ENCODE measurements at regions not wholly inside any gene's neighbourhood (a gene's known extent, or its start where the extent isn't known, plus 50 kb on each side); places are given as distances from the start of the nearest gene placed in this dataset.
"Not testable (repeated sequence)": the region's sequence is repeated elsewhere in the genome, so short reads cannot be mapped to it uniquely, and the experiment has no call there.

DNA sequence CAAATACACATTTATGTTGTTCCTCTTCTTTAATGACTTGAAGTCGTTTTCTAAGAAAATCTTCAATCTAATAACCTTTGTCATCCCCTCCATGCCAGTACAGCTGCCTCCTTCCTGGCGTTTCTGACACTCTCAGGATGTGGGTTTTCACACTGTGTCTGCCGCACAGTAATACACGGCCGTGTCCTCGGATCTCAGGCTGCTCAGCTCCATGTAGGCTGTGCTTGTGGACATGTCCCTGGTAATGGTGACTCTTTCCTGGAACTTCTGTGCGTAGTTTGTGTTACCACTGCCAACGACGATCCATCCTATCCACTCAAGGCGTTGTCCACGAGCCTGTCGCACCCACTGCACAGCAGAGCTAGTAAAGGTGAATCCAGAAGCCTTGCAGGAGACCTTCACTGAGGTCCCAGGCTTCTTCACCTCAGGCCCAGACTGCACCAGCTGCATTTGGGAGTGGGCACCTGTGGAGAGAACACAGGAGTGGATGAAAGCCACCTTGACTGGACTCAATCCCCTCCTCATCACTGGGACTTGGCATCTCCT, 1095.9 kb downstream of the TMEM121 start:
- no peak overlapping the region for H3K4me3 ChIP-seq (ENCODE audit: low read length)

DNA sequence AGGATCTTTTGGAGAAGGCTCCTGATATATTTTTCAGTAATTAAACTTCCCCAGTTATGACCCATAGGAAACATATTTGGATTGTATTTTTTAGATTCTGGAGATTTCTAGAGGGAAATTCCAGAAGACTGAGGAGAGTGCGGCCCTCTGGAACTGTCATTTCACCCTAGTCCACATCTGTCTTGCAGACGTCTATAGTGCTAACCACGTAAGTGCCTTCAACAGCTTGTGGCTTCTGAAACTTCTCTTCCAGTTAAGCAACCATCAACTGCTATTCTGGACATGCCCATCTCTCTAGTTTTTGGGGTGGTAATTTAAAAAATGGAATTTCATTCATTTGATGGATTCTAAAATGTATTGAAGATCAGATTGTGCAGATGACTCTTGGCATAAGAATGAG, 1098.8 kb downstream of the TMEM121 start:
- no peaks in the 10 kb centered on the region for H3K4me1 ChIP-seq (ENCODE audit: control insufficient read depth, low read depth, low read length)
- H3K27ac ChIP-seq (ENCODE audit: low read length), result no peak overlapping the region
- no peak overlapping the region for H3K4me3 ChIP-seq (ENCODE audit: low read length)
- H3K36me3 ChIP-seq (ENCODE audit: control insufficient read depth, low read depth, low read length), result no peaks in the 10 kb centered on the region
- peaks cover 56% of the 10 kb centered on the region for H3K9me3 ChIP-seq (ENCODE audit: control insufficient read depth, low read depth, low read length)
- H3K27me3 ChIP-seq (ENCODE audit: control insufficient read depth, insufficient read depth, low read length), result no peaks in the 10 kb centered on the region
- no peak overlapping the region for H3K9ac ChIP-seq (ENCODE audit: low read length)

More for the DNA sequence above, 1095.9 kb downstream of the TMEM121 start:
- no peak overlapping the region for H3K9ac ChIP-seq (ENCODE audit: low read length)
- no peaks in the 10 kb centered on the region for H3K27me3 ChIP-seq (ENCODE audit: control insufficient read depth, insufficient read depth, low read length)
- no peaks in the 10 kb centered on the region for H3K4me1 ChIP-seq (ENCODE audit: control insufficient read depth, low read depth, low read length)
- no peaks in the 10 kb centered on the region for H3K36me3 ChIP-seq (ENCODE audit: control insufficient read depth, low read depth, low read length)
- peaks cover 80% of the 10 kb centered on the region for H3K9me3 ChIP-seq (ENCODE audit: control insufficient read depth, low read depth, low read length)
- no peak overlapping the region for H3K27ac ChIP-seq (ENCODE audit: low read length)

DNA sequence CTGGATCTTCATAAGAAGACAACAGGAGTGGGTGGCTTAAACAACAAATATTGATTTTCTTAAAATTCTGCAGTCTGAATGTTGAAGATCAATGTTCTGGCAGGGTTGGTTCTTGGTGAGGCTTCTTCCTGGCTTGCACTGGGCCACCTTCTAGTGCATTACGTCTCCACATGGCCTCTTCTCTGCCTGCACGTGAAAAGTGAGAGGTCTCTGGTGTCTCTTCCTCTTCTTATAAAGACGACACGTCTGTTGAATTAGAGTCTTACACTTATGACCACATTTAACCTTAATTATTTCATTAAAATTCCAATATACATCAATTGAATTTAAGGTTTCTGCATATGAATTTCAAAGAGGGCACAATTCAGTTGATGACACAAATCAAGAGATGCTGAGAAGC, 1100.1 kb downstream of the TMEM121 start:
- H3K27me3 ChIP-seq (ENCODE audit: control insufficient read depth, insufficient read depth, low read length); H3K4me1 ChIP-seq (ENCODE audit: control insufficient read depth, low read depth, low read length); H3K27ac ChIP-seq (ENCODE audit: low read length); H3K4me3 ChIP-seq (ENCODE audit: low read length); H3K36me3 ChIP-seq (ENCODE audit: control insufficient read depth, low read depth, low read length); H3K9ac ChIP-seq (ENCODE audit: low read length): not testable (repeated sequence)
- peaks cover 54% of the 10 kb centered on the region for H3K9me3 ChIP-seq (ENCODE audit: control insufficient read depth, low read depth, low read length)

DNA sequence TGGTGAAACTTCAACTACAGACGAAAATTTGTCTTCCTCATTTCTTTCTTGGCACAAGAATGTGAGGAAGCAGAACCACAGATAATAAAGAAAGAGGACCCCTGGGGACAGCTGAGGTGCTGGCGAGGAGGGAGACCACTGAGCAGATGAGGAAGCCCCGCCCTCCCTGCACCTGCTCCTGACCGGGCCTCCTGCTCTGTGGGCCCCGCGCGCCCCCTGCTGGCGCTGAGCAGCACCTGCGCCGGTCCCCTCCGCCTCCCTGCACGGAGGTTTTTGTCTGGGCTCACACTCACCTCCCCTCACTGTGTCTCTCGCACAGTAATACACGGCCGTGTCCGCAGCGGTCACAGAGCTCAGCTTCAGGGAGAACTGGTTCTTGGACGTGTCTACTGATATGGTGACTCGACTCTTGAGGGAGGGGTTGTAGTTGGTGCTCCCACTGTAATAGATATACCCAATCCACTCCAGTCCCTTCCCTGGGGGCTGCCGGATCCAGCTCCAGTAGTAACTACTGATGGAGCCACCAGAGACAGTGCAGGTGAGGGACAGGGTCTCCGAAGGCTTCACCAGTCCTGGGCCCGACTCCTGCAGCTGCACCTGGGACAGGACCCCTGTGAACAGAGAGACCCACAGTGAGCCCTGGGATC, 1100.7 kb downstream of the TMEM121 start:
- H3K4me1 ChIP-seq (ENCODE audit: control insufficient read depth, low read depth, low read length); H3K27me3 ChIP-seq (ENCODE audit: control insufficient read depth, insufficient read depth, low read length); H3K27ac ChIP-seq (ENCODE audit: low read length); H3K36me3 ChIP-seq (ENCODE audit: control insufficient read depth, low read depth, low read length); H3K4me3 ChIP-seq (ENCODE audit: low read length); H3K9ac ChIP-seq (ENCODE audit: low read length): not testable (repeated sequence)
- peaks cover 56% of the 10 kb centered on the region for H3K9me3 ChIP-seq (ENCODE audit: control insufficient read depth, low read depth, low read length)

DNA sequence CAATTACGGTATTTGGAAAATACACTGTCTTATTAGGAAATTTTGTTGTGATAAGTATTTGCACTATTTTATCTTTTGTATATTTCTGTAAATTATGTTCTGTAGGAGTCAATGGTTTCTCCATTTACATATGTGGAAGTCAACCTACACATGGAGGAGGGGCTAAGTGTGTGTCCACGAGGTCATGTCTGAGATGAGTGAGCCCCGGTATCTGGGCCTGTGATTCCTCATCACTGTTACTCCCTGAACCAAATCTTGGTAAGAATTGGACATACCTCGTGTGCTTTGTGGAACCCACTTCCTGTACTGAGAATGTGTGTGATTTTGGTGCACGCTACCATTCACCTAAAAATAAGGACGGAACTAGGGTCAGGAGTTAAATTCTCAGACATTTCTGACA, 1105.5 kb downstream of the TMEM121 start:
- no peaks in the 10 kb centered on the region for H3K4me1 ChIP-seq (ENCODE audit: control insufficient read depth, low read depth, low read length)

DNA sequence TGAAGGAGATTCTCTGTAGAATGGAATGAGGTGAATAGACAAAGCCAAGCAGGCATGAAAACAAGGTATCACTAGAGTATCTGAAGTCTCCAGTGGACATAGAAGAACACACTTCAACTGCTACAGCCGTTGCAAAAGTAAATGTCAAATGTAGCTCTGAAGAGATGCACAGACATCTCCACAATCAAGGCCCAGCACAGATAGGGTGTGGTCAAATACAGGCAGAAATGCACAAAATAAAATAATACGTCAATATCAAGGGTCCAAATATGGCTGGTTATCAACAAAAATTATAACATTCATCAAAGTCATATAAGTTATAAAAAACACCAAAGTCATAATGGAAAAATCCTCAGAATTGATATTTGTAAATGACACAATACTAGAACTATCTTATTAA, 1107.3 kb downstream of the TMEM121 start:
- no peak overlapping the region for H3K9ac ChIP-seq (ENCODE audit: low read length)
- H3K4me1 ChIP-seq (ENCODE audit: control insufficient read depth, low read depth, low read length), result no peaks in the 10 kb centered on the region
- H3K27ac ChIP-seq (ENCODE audit: low read length), result no peak overlapping the region
- no peaks in the 10 kb centered on the region for H3K27me3 ChIP-seq (ENCODE audit: control insufficient read depth, insufficient read depth, low read length)
- no peak overlapping the region for H3K4me3 ChIP-seq (ENCODE audit: low read length)
- peaks cover 66% of the 10 kb centered on the region for H3K9me3 ChIP-seq (ENCODE audit: control insufficient read depth, low read depth, low read length)
- no peaks in the 10 kb centered on the region for H3K36me3 ChIP-seq (ENCODE audit: control insufficient read depth, low read depth, low read length)

More for the DNA sequence above, 1105.5 kb downstream of the TMEM121 start:
- H3K9ac ChIP-seq (ENCODE audit: low read length), result no peak overlapping the region
- peaks cover 51% of the 10 kb centered on the region for H3K9me3 ChIP-seq (ENCODE audit: control insufficient read depth, low read depth, low read length)
- H3K4me3 ChIP-seq (ENCODE audit: low read length), result no peak overlapping the region
- no peaks in the 10 kb centered on the region for H3K36me3 ChIP-seq (ENCODE audit: control insufficient read depth, low read depth, low read length)
- H3K27ac ChIP-seq (ENCODE audit: low read length), result no peak overlapping the region
- no peaks in the 10 kb centered on the region for H3K27me3 ChIP-seq (ENCODE audit: control insufficient read depth, insufficient read depth, low read length)

DNA sequence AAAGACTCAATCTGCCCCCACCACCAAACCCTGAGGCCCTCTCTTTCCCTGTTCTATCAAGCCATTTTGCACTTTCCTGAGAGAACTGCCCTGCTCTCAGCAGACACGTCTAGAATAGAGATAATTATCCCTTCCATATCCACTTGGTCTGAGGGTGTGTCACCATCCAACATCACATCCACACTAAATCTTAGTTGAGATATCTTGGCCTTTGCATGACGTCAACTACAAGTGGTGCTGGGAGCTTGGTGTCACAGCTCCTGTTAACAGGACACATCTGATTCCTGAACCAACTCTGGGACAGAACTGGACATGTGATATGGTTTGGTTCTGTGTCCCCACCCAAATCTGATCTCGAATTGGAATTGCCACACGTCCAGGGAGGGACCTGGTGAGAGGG, 1109.2 kb downstream of the TMEM121 start:
- Histone ChIP-seq H3K4me3 (ENCODE audit: low read length) (no peak overlapping the region), H3K27me3 (ENCODE audit: control insufficient read depth, insufficient read depth, low read length) (no peaks in the 10 kb centered on the region), H3K27ac (ENCODE audit: low read length) (no peak overlapping the region), H3K9ac (ENCODE audit: low read length) (no peak overlapping the region), H3K9me3 (ENCODE audit: control insufficient read depth, low read depth, low read length) (peaks cover 67% of the 10 kb centered on the region), H3K36me3 (ENCODE audit: control insufficient read depth, low read depth, low read length) (no peaks in the 10 kb centered on the region), H3K4me1 (ENCODE audit: control insufficient read depth, low read depth, low read length) (no peaks in the 10 kb centered on the region)

DNA sequence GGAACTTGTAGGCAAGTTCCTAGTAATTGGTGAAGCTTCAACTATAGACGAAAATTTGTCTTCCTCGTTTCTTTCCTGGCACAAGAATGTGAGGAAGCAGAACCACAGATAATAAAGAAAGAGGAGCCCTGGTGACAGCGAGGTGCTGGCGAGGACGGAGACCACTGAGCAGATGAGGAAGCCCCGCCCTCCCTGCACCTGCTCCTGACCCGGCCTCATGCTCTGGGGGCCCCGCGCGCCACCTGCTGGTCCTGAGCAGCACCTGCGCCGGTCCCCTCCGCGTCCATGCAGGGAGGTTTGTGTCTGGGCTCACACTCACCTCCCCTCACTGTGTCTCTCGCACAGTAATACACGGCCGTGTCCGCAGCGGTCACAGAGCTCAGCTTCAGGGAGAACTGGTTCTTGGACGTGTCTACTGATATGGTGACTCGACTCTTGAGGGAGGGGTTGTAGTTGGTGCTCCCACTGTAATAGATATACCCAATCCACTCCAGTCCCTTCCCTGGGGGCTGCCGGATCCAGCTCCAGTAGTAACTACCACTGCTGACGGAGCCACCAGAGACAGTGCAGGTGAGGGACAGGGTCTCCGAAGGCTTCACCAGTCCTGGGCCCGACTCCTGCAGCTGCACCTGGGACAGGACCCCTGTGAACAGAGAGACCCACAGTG, 1112.5 kb downstream of the TMEM121 start:
- H3K4me1 ChIP-seq (ENCODE audit: control insufficient read depth, low read depth, low read length); H3K27me3 ChIP-seq (ENCODE audit: control insufficient read depth, insufficient read depth, low read length); H3K27ac ChIP-seq (ENCODE audit: low read length); H3K4me3 ChIP-seq (ENCODE audit: low read length); H3K9ac ChIP-seq (ENCODE audit: low read length); H3K36me3 ChIP-seq (ENCODE audit: control insufficient read depth, low read depth, low read length): not testable (repeated sequence)
- peaks cover 48% of the 10 kb centered on the region for H3K9me3 ChIP-seq (ENCODE audit: control insufficient read depth, low read depth, low read length)

DNA sequence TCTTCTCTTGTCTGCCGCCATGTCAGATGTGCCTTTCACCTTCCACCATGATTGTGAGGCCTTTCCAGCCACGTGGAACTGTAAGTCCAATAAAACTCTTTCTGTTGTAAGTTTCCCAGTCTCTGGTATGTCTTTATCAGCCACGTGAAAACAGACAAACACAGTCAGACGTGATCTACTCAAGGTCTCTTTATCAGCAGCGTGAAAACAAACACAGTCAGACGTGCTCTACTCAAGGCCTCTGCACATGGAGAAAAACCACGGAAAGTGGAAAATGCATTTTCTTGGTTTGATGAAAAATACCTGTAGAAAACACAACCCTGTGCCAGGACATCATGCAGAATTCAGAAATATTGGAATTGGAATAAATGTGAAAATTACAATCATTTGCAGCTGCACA, 1115.7 kb downstream of the TMEM121 start:
- no peak overlapping the region for H3K4me3 ChIP-seq (ENCODE audit: low read length)
- no peaks in the 10 kb centered on the region for H3K27me3 ChIP-seq (ENCODE audit: control insufficient read depth, insufficient read depth, low read length)
- H3K4me1 ChIP-seq (ENCODE audit: control insufficient read depth, low read depth, low read length), result no peaks in the 10 kb centered on the region
- H3K9me3 ChIP-seq (ENCODE audit: control insufficient read depth, low read depth, low read length), result peaks cover 43% of the 10 kb centered on the region
- no peaks in the 10 kb centered on the region for H3K36me3 ChIP-seq (ENCODE audit: control insufficient read depth, low read depth, low read length)
- H3K27ac ChIP-seq (ENCODE audit: low read length), result no peak overlapping the region
- H3K9ac ChIP-seq (ENCODE audit: low read length), result no peak overlapping the region

DNA sequence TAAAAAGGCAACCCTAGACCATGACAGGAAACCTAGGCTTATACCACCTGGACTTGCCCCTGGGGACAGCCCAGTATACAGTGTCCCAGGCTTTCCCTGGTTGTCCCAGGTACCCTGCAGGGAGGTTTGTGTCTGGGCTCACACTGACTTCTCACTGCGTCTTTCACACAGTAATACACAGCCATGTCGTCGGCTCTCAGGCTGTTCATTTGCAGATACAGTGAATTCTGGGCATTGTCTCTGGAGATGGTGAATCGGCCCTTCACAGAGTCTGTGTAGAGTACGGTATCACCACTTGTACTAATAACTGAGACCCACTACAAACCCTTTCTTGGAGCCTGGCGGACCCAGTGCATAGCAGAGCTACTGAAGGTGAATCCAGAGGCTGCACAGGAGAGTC, 1116.6 kb downstream of the TMEM121 start:
- not testable (repeated sequence) for H3K4me3 ChIP-seq (ENCODE audit: low read length)

DNA sequence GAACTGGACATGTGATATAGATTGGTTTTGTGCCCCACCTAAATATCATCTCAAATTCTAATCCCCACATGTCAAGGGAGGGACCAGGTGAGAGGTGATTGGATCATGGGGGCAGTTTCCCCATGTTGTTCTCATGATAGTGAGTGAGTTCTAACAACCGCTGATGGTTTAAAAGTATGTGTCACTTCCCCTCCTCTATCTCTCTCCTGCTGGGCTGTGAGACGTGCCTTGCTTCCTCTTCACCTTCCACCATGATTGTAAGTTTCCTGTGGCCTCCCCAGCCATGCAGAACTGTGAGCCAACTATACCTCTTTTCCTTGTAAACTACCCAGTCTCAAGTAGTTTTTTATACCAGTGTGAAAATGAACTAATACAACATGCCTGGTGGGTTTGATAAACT, 1122.5 kb downstream of the TMEM121 start:
- not testable (repeated sequence) for H3K36me3 ChIP-seq (ENCODE audit: control insufficient read depth, low read depth, low read length); H3K27me3 ChIP-seq (ENCODE audit: control insufficient read depth, insufficient read depth, low read length); H3K27ac ChIP-seq (ENCODE audit: low read length); H3K4me1 ChIP-seq (ENCODE audit: control insufficient read depth, low read depth, low read length); H3K4me3 ChIP-seq (ENCODE audit: low read length); H3K9ac ChIP-seq (ENCODE audit: low read length)
- H3K9me3 ChIP-seq (ENCODE audit: control insufficient read depth, low read depth, low read length), result peaks cover 72% of the 10 kb centered on the region

More for the DNA sequence above, 1116.6 kb downstream of the TMEM121 start:
- H3K9me3 ChIP-seq (ENCODE audit: control insufficient read depth, low read depth, low read length), result peaks cover 43% of the 10 kb centered on the region
- H3K27ac ChIP-seq (ENCODE audit: low read length); H3K9ac ChIP-seq (ENCODE audit: low read length); H3K4me1 ChIP-seq (ENCODE audit: control insufficient read depth, low read depth, low read length); H3K27me3 ChIP-seq (ENCODE audit: control insufficient read depth, insufficient read depth, low read length); H3K36me3 ChIP-seq (ENCODE audit: control insufficient read depth, low read depth, low read length): not testable (repeated sequence)

DNA sequence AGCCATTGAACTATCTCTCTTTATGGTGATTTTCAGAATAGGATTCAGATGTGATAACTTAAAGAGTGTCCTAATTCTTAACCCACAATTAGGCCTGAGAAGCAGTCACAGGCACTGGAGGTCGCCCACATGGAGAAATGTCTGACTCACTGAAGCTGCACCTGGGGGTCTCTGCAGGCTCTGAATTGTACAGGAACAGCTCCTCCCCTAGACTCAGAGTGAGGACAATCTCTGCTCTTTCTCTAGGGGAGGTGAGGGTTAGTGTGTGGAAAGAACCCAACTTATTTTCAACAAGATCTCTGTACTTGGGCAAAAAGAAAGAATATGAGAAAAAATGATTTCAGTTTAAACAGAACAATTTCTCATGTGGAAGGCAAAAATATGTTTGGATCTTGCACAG, 1124.6 kb downstream of the TMEM121 start:
- peaks cover 73% of the 10 kb centered on the region for H3K9me3 ChIP-seq (ENCODE audit: control insufficient read depth, low read depth, low read length)
- H3K27me3 ChIP-seq (ENCODE audit: control insufficient read depth, insufficient read depth, low read length), result no peaks in the 10 kb centered on the region
- H3K4me3 ChIP-seq (ENCODE audit: low read length), result no peak overlapping the region
- H3K4me1 ChIP-seq (ENCODE audit: control insufficient read depth, low read depth, low read length), result no peaks in the 10 kb centered on the region
- no peak overlapping the region for H3K9ac ChIP-seq (ENCODE audit: low read length)
- no peak overlapping the region for H3K27ac ChIP-seq (ENCODE audit: low read length)
- H3K36me3 ChIP-seq (ENCODE audit: control insufficient read depth, low read depth, low read length), result no peaks in the 10 kb centered on the region
